B cell (primary cell): ENCODE measurements at regions not wholly inside any gene's neighbourhood (a gene's known extent, or its start where the extent isn't known, plus 50 kb on each side); places are given as distances from the start of the nearest gene placed in this dataset.

Experiments
- ATAC-seq: fragments of 200-7000 bp; cut with Tn5 transposase; one replicate; pipeline ENCODE4 v1.10.0; 2021; ENCODE audit warnings: low read depth, mild to moderate bottlenecking, moderate number of reproducible peaks, moderate library complexity
- CTCF ChIA-PET: fragments of 350-600 bp; sonication (Branson Sonifier 250); formaldehyde crosslinking; loops from one replicate; lab custom pipeline; 2021; ENCODE audit warnings: antibody characterized with exemption, inconsistent platforms; lab: Charles Lee
- POLR2A ChIA-PET: fragments of 350-600 bp; sonication (Branson Sonifier 250); formaldehyde crosslinking; loops from one replicate; lab custom pipeline; 2021; ENCODE audit warnings: antibody characterized with exemption; lab: Charles Lee
- DNase-seq: peaks from one replicate; pipeline ENCODE4 v3.0.0; 2013
- H2AFZ ChIP-seq: 2 replicates; pipeline ENCODE4 v1.6.1; 2012; ENCODE audit warnings: mild to moderate bottlenecking, low read depth, low read length; ENCODE audit not compliant: insufficient read depth, poor library complexity, severe bottlenecking
- H3K27ac ChIP-seq, 2 donors: 1 replicate in 1 of 2; 2 replicates in 1 of 2; pipeline ENCODE4 v1.5.1; 2012 to 2013; ENCODE audit warnings: low read length in 2 of 2, mild to moderate bottlenecking in 2 of 2, moderate library complexity in 1 of 2
- H3K27me3 ChIP-seq, 4 experiments: fragments of 200-600 bp in 1 of 4; sonication (generic) in 1 of 4; replicated peaks in 1 of 4; 1 replicate in 2 of 4; 2 replicates in 2 of 4; pipeline versions ENCODE4 v1.6.1 to v1.7.0; 2013 to 2016; ENCODE audit warnings: low read length in 3 of 4, mild to moderate bottlenecking in 2 of 4, mixed read lengths in 1 of 4, moderate library complexity in 1 of 4; ENCODE audit not compliant: insufficient read depth in 4 of 4, control insufficient read depth in 3 of 4; ENCODE audit errors: control extremely low read depth in 1 of 4
- H3K36me3 ChIP-seq, 2 experiments: replicated peaks in 1 of 2; 1 replicate in 1 of 2; 2 replicates in 1 of 2; pipeline versions ENCODE4 v1.6.1 to v1.7.1; 2013; ENCODE audit warnings: low read length in 1 of 2; ENCODE audit not compliant: insufficient read depth in 2 of 2, control insufficient read depth in 1 of 2; ENCODE audit errors: control extremely low read depth in 1 of 2, extremely low read depth in 1 of 2
- H3K4me1 ChIP-seq, 2 donors: fragments of 200-600 bp in 1 of 2; sonication (generic) in 1 of 2; 1 replicate in 1 of 2; 2 replicates in 1 of 2; pipeline versions ENCODE4 v1.5.1 to v1.6.1; 2013 to 2017; ENCODE audit warnings: low read length in 2 of 2; ENCODE audit not compliant: control insufficient read depth in 2 of 2, insufficient read depth in 2 of 2
- H3K4me2 ChIP-seq: replicated peaks from 2 replicates; pipeline ENCODE3; 2012; ENCODE audit warnings: mild to moderate bottlenecking, low read depth, low read length; ENCODE audit not compliant: poor library complexity, severe bottlenecking
- H3K4me3 ChIP-seq, 5 experiments: fragments of 200-600 bp in 1 of 5; sonication (generic) in 1 of 5; 1 replicate in 3 of 5; 2 replicates in 2 of 5; pipeline versions ENCODE4 v1.5.1 to v1.7.0; 2011 to 2016; ENCODE audit warnings: low read length in 4 of 5, mild to moderate bottlenecking in 4 of 5, low read depth in 2 of 5, control low read depth in 1 of 5, moderate library complexity in 1 of 5; ENCODE audit not compliant: insufficient read depth in 1 of 5; ENCODE audit errors: control extremely low read depth in 1 of 5, extremely low read depth in 1 of 5
- H3K79me2 ChIP-seq: fragments of 200-600 bp; sonication (generic); one replicate; pipeline ENCODE4 v1.6.0; 2016; ENCODE audit warnings: low read length; ENCODE audit not compliant: control insufficient read depth, insufficient read depth
- H3K9ac ChIP-seq: fragments of 200-600 bp; sonication (generic); 2 replicates; pipeline ENCODE4 v1.6.1; 2017; ENCODE audit warnings: mild to moderate bottlenecking, low read length, moderate library complexity
- H3K9me3 ChIP-seq, 3 donors: one replicate each; pipeline versions ENCODE4 v1.6.1 to v1.7.1; 2013; ENCODE audit warnings: low read length in 2 of 3; ENCODE audit not compliant: control insufficient read depth in 2 of 3, insufficient read depth in 1 of 3; ENCODE audit errors: control extremely low read depth in 1 of 3
- H4K20me1 ChIP-seq: 2 replicates; pipeline ENCODE4 v1.6.0; 2012; ENCODE audit warnings: mild to moderate bottlenecking, low read length; ENCODE audit not compliant: insufficient read depth, control insufficient read depth, poor library complexity, severe bottlenecking
- H3K27ac Mint-ChIP-seq: one replicate; pipeline ENCODE4 v1.8.0; 2021; ENCODE audit warnings: mixed read lengths
- H3K27me3 Mint-ChIP-seq: one replicate; pipeline ENCODE4 v1.8.0; 2021; ENCODE audit warnings: mixed read lengths
- H3K4me1 Mint-ChIP-seq: one replicate; pipeline ENCODE4 v1.8.0; 2021; ENCODE audit warnings: mixed read lengths
- H3K4me3 Mint-ChIP-seq: one replicate; pipeline ENCODE4 v1.8.0; 2021; ENCODE audit warnings: mixed read lengths
- H3K9me3 Mint-ChIP-seq: one replicate; pipeline ENCODE4 v1.8.0; 2022; ENCODE audit warnings: mixed read lengths; ENCODE audit not compliant: insufficient read depth
- EZH2 ChIP-seq: IDR thresholded peaks from 2 replicates; pipeline ENCODE4 v1.6.1; 2012; ENCODE audit warnings: borderline replicate concordance, low read depth, mild to moderate bottlenecking, moderate library complexity, low read length; ENCODE audit not compliant: insufficient read depth, poor library complexity, severe bottlenecking
- WGBS: methylation state at CpG from one replicate; pipeline ENCODE4 v1.1.5; 2013; ENCODE audit warnings: missing lambda C conversion rate; ENCODE audit not compliant: insufficient coverage; 5-methylcytosine and 5-hydroxymethylcytosine counted together
- intact Hi-C: fragments of 100-400 bp; cut with micrococcal nuclease; formaldehyde crosslinking; loops from one replicate; pipeline ENCODE4 v1.10.0; 2022
- TF ChIP-seq, protein P1 (sequence below): fragments of 200-600 bp; IDR thresholded peaks from one replicate; pipeline ENCODE4 v1.8.0; 2022; ENCODE audit warnings: antibody characterized with exemption, mild to moderate bottlenecking

DNA sequence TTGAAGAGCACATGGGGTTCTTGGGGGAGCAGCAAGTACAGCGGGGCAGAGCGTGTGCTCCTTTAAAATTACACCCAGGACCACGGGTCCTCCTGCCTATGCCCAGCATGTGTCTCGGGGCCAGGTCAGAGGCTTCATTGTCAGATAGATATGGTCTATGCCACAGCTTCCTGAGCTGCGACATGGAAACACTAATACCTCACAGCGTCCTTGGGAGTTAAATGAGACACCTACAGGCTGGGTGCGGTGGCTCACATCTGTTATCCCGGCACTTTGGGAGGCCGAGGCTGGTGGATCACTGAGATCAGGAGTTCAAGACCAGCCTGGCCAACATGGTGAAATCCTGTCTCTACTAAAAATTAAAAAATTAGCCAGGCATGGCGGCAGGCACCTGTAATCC is 110.8 kb upstream of the ATL2 start:
- no peaks in the 10 kb centered on the region for H3K27me3 ChIP-seq
- CTCF ChIA-PET, result no interaction called here
- POLR2A ChIA-PET, result no interaction called here
- H3K27me3 Mint-ChIP-seq, result no peaks in the 10 kb centered on the region
- H3K4me1 Mint-ChIP-seq, result no peaks in the 10 kb centered on the region
- H4K20me1 ChIP-seq, result no peaks in the 10 kb centered on the region
- WGBS, result 95% methylated on average over 10 of the region's 10 CpGs
- H3K9ac ChIP-seq, result no peak overlapping the region
- H3K4me2 ChIP-seq, result no peak overlapping the region
- no peak overlapping the region for H2AFZ ChIP-seq
- DNase-seq, result no peak
- no peak overlapping the region for H3K27ac Mint-ChIP-seq
- no peaks in the 10 kb centered on the region for H3K9me3 ChIP-seq
- intact Hi-C loops, result no loop called here
- no peaks in the 10 kb centered on the region for H3K79me2 ChIP-seq
- no peak for ATAC-seq
- no peaks in the 10 kb centered on the region for H3K9me3 Mint-ChIP-seq
- no peaks in the 10 kb centered on the region for H3K4me1 ChIP-seq
- H3K36me3 ChIP-seq, result no peaks in the 10 kb centered on the region
- no peak overlapping the region for H3K27ac ChIP-seq
- TF ChIP-seq, protein P1, sequence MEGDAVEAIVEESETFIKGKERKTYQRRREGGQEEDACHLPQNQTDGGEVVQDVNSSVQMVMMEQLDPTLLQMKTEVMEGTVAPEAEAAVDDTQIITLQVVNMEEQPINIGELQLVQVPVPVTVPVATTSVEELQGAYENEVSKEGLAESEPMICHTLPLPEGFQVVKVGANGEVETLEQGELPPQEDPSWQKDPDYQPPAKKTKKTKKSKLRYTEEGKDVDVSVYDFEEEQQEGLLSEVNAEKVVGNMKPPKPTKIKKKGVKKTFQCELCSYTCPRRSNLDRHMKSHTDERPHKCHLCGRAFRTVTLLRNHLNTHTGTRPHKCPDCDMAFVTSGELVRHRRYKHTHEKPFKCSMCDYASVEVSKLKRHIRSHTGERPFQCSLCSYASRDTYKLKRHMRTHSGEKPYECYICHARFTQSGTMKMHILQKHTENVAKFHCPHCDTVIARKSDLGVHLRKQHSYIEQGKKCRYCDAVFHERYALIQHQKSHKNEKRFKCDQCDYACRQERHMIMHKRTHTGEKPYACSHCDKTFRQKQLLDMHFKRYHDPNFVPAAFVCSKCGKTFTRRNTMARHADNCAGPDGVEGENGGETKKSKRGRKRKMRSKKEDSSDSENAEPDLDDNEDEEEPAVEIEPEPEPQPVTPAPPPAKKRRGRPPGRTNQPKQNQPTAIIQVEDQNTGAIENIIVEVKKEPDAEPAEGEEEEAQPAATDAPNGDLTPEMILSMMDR, result no peak
- no peak for TF ChIP-seq EZH2
- H3K4me3 Mint-ChIP-seq, result no peak overlapping the region
- H3K4me3 ChIP-seq, result no peak overlapping the region

DNA sequence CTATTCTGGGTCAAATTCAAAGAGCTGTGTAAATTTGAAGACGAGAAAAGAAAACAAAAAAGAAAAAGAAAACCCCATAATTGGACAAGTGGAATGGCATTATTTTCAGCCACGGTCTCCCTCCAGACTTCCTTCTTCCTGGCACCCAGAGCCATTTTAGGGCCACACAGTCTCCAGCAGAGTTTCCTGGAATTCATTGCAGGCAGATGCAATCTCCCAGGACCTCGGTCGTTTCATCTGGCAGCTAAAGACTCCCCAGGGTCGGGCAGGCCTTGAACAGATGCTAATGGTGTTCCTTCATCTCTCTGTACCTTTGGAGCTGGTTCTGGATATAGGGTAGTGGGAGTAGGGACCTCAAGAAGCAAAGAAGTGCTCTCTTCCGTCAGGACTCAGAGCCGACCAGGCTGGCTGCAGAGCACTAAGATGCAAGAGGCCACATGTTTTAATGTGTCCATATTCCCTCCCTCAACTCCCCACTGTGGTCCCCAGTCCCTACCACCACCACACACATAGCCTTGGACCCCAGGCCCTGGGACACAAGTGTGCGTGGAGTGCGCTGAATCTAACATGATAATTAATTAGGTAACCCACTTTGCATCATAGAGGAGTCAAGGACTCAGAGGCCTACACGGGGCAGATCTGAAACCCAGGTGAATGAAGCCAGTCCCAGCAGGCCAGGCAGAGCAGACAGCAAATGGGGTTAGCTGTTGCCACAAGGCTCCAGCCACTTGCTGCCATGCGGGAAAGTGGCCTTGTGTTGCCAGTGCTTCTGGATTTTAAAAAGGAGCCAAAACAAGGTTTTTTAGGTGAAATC is 109.3 kb upstream of the ATL2 start:
- DNase-seq (no peak), ATAC-seq (no peak)
- H3K9me3 ChIP-seq, result peaks cover 0 to 4% (median 0%) of the 10 kb centered on the region in 3 donors
- no peak overlapping the region for H2AFZ ChIP-seq
- H3K9ac ChIP-seq, result no peak overlapping the region
- Mint-ChIP-seq H3K4me3 (no peak overlapping the region), H3K27me3 (no peaks in the 10 kb centered on the region), H3K4me1 (no peaks in the 10 kb centered on the region), H3K9me3 (peaks cover 2% of the 10 kb centered on the region), H3K27ac (no peak overlapping the region)
- H3K4me3 ChIP-seq, result no peak overlapping the region
- no peaks in the 10 kb centered on the region for H3K27me3 ChIP-seq
- POLR2A ChIA-PET, result no interaction called here
- H3K79me2 ChIP-seq, result no peaks in the 10 kb centered on the region
- no peak overlapping the region for H3K27ac ChIP-seq
- no peaks in the 10 kb centered on the region for H3K36me3 ChIP-seq
- 96% methylated on average over 7 of the region's 11 CpGs for WGBS
- intact Hi-C loops, result no loop called here
- H3K4me2 ChIP-seq, result no peak overlapping the region
- CTCF ChIA-PET, result no interaction called here
- TF ChIP-seq, protein P1, result no peak
- no peak for TF ChIP-seq EZH2
- H3K4me1 ChIP-seq, result no peaks in the 10 kb centered on the region
- H4K20me1 ChIP-seq, result no peaks in the 10 kb centered on the region
